ENCODE measurements at regions not wholly inside any gene's neighbourhood (a gene's known extent, or its start where the extent isn't known, plus 50 kb on each side); places are given as distances from the start of the nearest gene placed in this dataset.

DNA sequence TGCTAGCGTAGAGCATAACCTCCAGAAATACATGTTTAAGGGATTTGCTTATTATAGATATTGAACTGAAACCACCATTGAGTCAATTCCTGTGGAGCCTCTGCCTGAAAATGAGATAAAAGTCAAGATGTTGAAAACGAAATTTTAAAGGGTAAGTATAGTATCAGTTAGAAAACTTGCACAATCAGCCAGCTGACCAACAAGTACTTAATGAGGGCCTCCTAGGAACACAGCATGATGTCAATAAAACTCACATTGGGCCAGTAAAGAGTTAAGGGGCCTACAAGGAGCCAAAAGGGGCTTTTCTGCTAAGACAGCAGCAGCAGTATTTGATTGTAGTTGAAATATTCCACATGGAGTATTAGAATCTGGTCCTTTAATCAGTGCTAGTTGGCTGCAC lies 314.1 kb upstream of the PPARGC1A start:
- Histone ChIP-seq H3K27me3 (ENCODE audit: control insufficient read depth, insufficient read depth, low read length) (no peaks in the 10 kb centered on the region), H3K36me3 (ENCODE audit: control insufficient read depth, insufficient read depth, low read length) (no peaks in the 10 kb centered on the region), H3K9me3 (ENCODE audit: control insufficient read depth, insufficient read depth, low read length) (no peaks in the 10 kb centered on the region), H3K27ac (ENCODE audit: low read length) (no peak overlapping the region), H3K4me3 (ENCODE audit: low read length) (no peak overlapping the region), H3K4me1 (ENCODE audit: control insufficient read depth, insufficient read depth, low read length) (no peaks in the 10 kb centered on the region)
- TF ChIP-seq, protein P1, sequence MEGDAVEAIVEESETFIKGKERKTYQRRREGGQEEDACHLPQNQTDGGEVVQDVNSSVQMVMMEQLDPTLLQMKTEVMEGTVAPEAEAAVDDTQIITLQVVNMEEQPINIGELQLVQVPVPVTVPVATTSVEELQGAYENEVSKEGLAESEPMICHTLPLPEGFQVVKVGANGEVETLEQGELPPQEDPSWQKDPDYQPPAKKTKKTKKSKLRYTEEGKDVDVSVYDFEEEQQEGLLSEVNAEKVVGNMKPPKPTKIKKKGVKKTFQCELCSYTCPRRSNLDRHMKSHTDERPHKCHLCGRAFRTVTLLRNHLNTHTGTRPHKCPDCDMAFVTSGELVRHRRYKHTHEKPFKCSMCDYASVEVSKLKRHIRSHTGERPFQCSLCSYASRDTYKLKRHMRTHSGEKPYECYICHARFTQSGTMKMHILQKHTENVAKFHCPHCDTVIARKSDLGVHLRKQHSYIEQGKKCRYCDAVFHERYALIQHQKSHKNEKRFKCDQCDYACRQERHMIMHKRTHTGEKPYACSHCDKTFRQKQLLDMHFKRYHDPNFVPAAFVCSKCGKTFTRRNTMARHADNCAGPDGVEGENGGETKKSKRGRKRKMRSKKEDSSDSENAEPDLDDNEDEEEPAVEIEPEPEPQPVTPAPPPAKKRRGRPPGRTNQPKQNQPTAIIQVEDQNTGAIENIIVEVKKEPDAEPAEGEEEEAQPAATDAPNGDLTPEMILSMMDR (IDR thresholded peaks at IDR 0.05): no peak
- DNase-seq (no peak), ATAC-seq (no peak)
- intact Hi-C loops (cut with micrococcal nuclease): no loop called here
- H3K36me3 Mint-ChIP-seq: no peaks in the 10 kb centered on the region
- H3K9me3 Mint-ChIP-seq: no peaks in the 10 kb centered on the region
- 62% methylated on average over 2 of the region's 2 CpGs for WGBS (ENCODE audit: insufficient coverage)
- H3K27ac Mint-ChIP-seq: no peak overlapping the region
- H3K4me1 Mint-ChIP-seq: no peaks in the 10 kb centered on the region
- H3K27me3 Mint-ChIP-seq (ENCODE audit: low read depth in 2 of 2): no peaks in the 10 kb centered on the region
- H3K4me3 Mint-ChIP-seq: no peak overlapping the region

DNA sequence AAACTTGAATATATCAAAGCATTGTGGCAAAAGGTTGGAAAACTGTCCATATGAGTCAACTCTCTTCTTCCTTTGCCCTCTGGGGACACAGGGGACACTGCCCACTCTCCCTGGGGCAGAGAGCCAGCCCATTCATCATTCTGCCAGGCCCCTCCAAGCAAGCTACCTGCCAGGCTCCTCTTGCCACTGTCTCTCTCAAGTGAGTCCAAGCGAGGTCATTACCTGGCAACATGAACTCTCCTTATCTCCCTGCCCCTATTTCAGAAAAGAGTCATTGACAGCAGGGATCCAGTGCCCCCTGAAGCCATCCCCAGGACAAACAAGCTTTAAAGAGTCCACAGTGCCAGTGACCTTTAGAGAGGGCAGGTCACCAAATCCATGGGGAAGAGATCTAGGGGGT lies 312.7 kb upstream of the PPARGC1A start:
- H3K4me1 Mint-ChIP-seq: no peaks in the 10 kb centered on the region
- no peak for ATAC-seq
- no peak overlapping the region for H3K4me3 Mint-ChIP-seq
- Histone ChIP-seq H3K36me3 (ENCODE audit: control insufficient read depth, insufficient read depth, low read length) (no peaks in the 10 kb centered on the region), H3K9me3 (ENCODE audit: control insufficient read depth, insufficient read depth, low read length) (no peaks in the 10 kb centered on the region), H3K27me3 (ENCODE audit: control insufficient read depth, insufficient read depth, low read length) (no peaks in the 10 kb centered on the region), H3K27ac (ENCODE audit: low read length) (no peak overlapping the region), H3K4me3 (ENCODE audit: low read length) (no peak overlapping the region), H3K4me1 (ENCODE audit: control insufficient read depth, insufficient read depth, low read length) (no peaks in the 10 kb centered on the region)
- H3K9me3 Mint-ChIP-seq: peaks cover 0 to 3% of the 10 kb centered on the region in 2 donors
- TF ChIP-seq, protein P1 (IDR thresholded peaks at IDR 0.05): no peak
- DNase-seq: no peak
- H3K27ac Mint-ChIP-seq: no peak overlapping the region
- WGBS (ENCODE audit: insufficient coverage): 71% methylated on average over 1 of the region's 1 CpG
- intact Hi-C loops (cut with micrococcal nuclease): no loop called here
- H3K27me3 Mint-ChIP-seq (ENCODE audit: low read depth in 2 of 2): no peaks in the 10 kb centered on the region
- H3K36me3 Mint-ChIP-seq: no peaks in the 10 kb centered on the region

DNA sequence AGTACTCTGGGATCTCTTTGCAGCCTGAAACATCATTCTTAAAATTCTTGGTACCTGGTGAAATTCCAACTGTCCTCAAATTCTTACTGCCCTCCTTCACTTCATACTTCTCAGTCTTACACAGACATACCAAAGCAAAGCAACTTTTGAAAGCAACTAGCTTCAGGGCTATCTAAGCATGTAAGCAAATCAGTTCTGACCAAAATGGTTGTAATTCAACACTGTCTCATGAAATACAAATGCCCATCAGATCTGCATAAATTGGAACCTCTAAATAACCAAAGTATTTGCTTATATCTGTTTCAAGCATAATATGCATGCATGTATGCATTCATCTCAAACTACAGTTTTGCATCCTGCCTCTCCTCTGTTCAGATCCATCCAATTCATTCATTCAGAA lies 308.1 kb upstream of the PPARGC1A start:
- no peak for ATAC-seq
- no peaks in the 10 kb centered on the region for H3K36me3 ChIP-seq (ENCODE audit: control insufficient read depth, insufficient read depth, low read length)
- TF ChIP-seq, protein P1 (IDR thresholded peaks at IDR 0.05): no peak
- intact Hi-C loops (cut with micrococcal nuclease): no loop called here
- no peaks in the 10 kb centered on the region for H3K9me3 ChIP-seq (ENCODE audit: control insufficient read depth, insufficient read depth, low read length)
- no peak overlapping the region for H3K4me3 ChIP-seq (ENCODE audit: low read length)
- H3K27ac ChIP-seq (ENCODE audit: low read length): no peak overlapping the region
- no peak overlapping the region for H3K27ac Mint-ChIP-seq
- no peaks in the 10 kb centered on the region for H3K36me3 Mint-ChIP-seq
- H3K4me1 ChIP-seq (ENCODE audit: control insufficient read depth, insufficient read depth, low read length): no peaks in the 10 kb centered on the region
- DNase-seq: no peak
- no peak overlapping the region for H3K4me3 Mint-ChIP-seq
- no peaks in the 10 kb centered on the region for H3K27me3 ChIP-seq (ENCODE audit: control insufficient read depth, insufficient read depth, low read length)
- no peaks in the 10 kb centered on the region for H3K27me3 Mint-ChIP-seq (ENCODE audit: low read depth in 2 of 2)
- no peaks in the 10 kb centered on the region for H3K4me1 Mint-ChIP-seq
- peaks cover 3 to 4% of the 10 kb centered on the region in 2 donors for H3K9me3 Mint-ChIP-seq

DNA sequence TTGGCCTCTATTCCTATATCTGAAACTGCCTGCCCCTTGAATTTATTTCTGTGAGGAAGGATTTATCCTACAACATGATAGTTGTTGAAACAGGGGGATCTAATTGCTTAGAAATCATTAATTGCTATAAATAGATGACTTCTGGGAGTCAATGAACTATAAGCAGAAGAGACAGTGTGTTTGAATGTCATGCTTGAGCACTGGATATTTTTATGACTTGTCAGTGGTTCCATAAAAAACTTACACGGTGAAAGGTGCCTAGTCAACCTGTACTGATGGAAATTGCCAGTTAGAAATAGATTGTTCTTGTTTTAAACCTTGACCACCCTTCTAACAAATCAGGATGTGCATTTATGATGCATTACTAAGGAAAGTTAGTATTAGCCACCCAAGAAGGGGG lies 306.9 kb upstream of the PPARGC1A start:
- H3K4me3 Mint-ChIP-seq: no peak overlapping the region
- 20% methylated on average over 1 of the region's 1 CpG for WGBS (ENCODE audit: insufficient coverage)
- ATAC-seq: no peak
- no peaks in the 10 kb centered on the region for H3K4me1 ChIP-seq (ENCODE audit: control insufficient read depth, insufficient read depth, low read length)
- H3K9me3 Mint-ChIP-seq: peaks cover 3 to 4% of the 10 kb centered on the region in 2 donors
- H3K27ac Mint-ChIP-seq: no peak overlapping the region
- no peaks in the 10 kb centered on the region for H3K4me1 Mint-ChIP-seq
- H3K36me3 Mint-ChIP-seq: no peaks in the 10 kb centered on the region
- H3K4me3 ChIP-seq (ENCODE audit: low read length): no peak overlapping the region
- no peak for DNase-seq
- H3K27ac ChIP-seq (ENCODE audit: low read length): no peak overlapping the region
- H3K27me3 ChIP-seq (ENCODE audit: control insufficient read depth, insufficient read depth, low read length): no peaks in the 10 kb centered on the region
- H3K9me3 ChIP-seq (ENCODE audit: control insufficient read depth, insufficient read depth, low read length): no peaks in the 10 kb centered on the region
- intact Hi-C loops (cut with micrococcal nuclease): no loop called here
- no peaks in the 10 kb centered on the region for H3K36me3 ChIP-seq (ENCODE audit: control insufficient read depth, insufficient read depth, low read length)
- TF ChIP-seq, protein P1 (IDR thresholded peaks at IDR 0.05): no peak
- no peaks in the 10 kb centered on the region for H3K27me3 Mint-ChIP-seq (ENCODE audit: low read depth in 2 of 2)
